K562 (cell line): ENCODE measurements at regions not wholly inside any gene's neighbourhood (a gene's known extent, or its start where the extent isn't known, plus 50 kb on each side); places are given as distances from the start of the nearest gene placed in this dataset.

Experiments
- ATAC-seq: fragments of 200-7000 bp; cut with Tn5 transposase; 3 replicates; pipeline ENCODE4 v1.9.1; 2020; ENCODE audit warnings: moderate library complexity
- BruUV-seq: library from RNA; stranded (reverse); fragments of 400-500 nt; replicated peaks from 2 replicates; lab custom pipeline; 2021; lab: Mats Ljungman, UMichigan
- CTCF ChIA-PET: fragments of 300-600 bp; formaldehyde crosslinking; extraction: SDS; loops from one replicate; lab custom pipeline; 2021; ENCODE audit warnings: low intra/inter-chr PET ratio; lab: Yijun Ruan, JAX
- POLR2A ChIA-PET: fragments of 300-600, 350-650 bp; sonication (Branson Sonifier 250); formaldehyde crosslinking; extraction: SDS; loops from one replicate; lab custom pipeline; 2021; ENCODE audit warnings: antibody characterized with exemption, inconsistent platforms; lab: Yijun Ruan, JAX
- DNase-seq, 4 experiments: peaks; one replicate each; pipeline versions ENCODE4 v3.0.0 to v3.0.0-alpha.2; 2011 to 2018; ENCODE audit warnings: low spot score in 3 of 4, mixed read lengths in 3 of 4; ENCODE audit errors: extremely low read depth in 1 of 4
- FAIRE-seq: peaks from 2 replicates; lab custom pipeline; 2011; peaks lifted over from hg19 to GRCh38; lab: Jason Lieb, UNC
- H2AFZ ChIP-seq: 2 replicates; pipeline ENCODE4 v1.6.0; 2011; ENCODE audit warnings: low read depth, low read length, control low read depth, inconsistent platforms
- H3K27ac ChIP-seq: fragments of 200-600 bp; 3 replicates; pipeline ENCODE4 v1.8.0; 2011; ENCODE audit warnings: low read depth, mild to moderate bottlenecking, control low read depth, inconsistent platforms, low read length, moderate library complexity, mixed read lengths; ENCODE audit errors: extremely low read depth
- H3K27me3 ChIP-seq, 2 experiments: fragments of 300-600 bp in 1 of 2; 2 replicates in 1 of 2; 3 replicates in 1 of 2; pipeline versions ENCODE4 v1.6.0 to v1.8.0; 2011; ENCODE audit warnings: inconsistent platforms in 2 of 2, low read length in 2 of 2, mild to moderate bottlenecking in 1 of 2, mixed read lengths in 1 of 2, moderate library complexity in 1 of 2; ENCODE audit not compliant: control insufficient read depth in 2 of 2, insufficient read depth in 2 of 2
- H3K36me3 ChIP-seq: fragments of 300-600 bp; 3 replicates; pipeline ENCODE4 v1.8.0; 2011; ENCODE audit warnings: mild to moderate bottlenecking, low read length, inconsistent platforms; ENCODE audit not compliant: control insufficient read depth, insufficient read depth
- H3K4me1 ChIP-seq, 2 experiments: fragments of 200-600 bp in 1 of 2; replicated peaks in 1 of 2; 2 replicates in 1 of 2; 3 replicates in 1 of 2; pipeline versions ENCODE4 v1.5.1 to v1.8.0; 2011; ENCODE audit warnings: inconsistent platforms in 2 of 2, low read length in 2 of 2, mild to moderate bottlenecking in 1 of 2, mixed read lengths in 1 of 2, moderate library complexity in 1 of 2; ENCODE audit not compliant: control insufficient read depth in 2 of 2, insufficient read depth in 2 of 2
- H3K4me2 ChIP-seq: 2 replicates; pipeline ENCODE4 v1.6.1; 2011; ENCODE audit warnings: low read length, control low read depth, inconsistent platforms, mixed read lengths; ENCODE audit not compliant: insufficient read depth
- H3K4me3 ChIP-seq: fragments of 200-600 bp; sonication (generic), shearing (Covaris generic); 2 replicates; pipeline ENCODE4 v1.5.1; 2016; ENCODE audit warnings: control low read depth, inconsistent platforms
- H3K79me2 ChIP-seq: fragments of 200-600 bp; 3 replicates; pipeline ENCODE4 v1.8.0; 2011; ENCODE audit warnings: low read length, inconsistent platforms; ENCODE audit not compliant: control insufficient read depth, insufficient read depth
- H3K9ac ChIP-seq, 2 experiments: 2 replicates each; pipeline versions ENCODE4 v1.6.0 to v1.6.1; 2011; ENCODE audit warnings: low read depth in 2 of 2, low read length in 2 of 2, control low read depth in 1 of 2, inconsistent platforms in 1 of 2, mild to moderate bottlenecking in 1 of 2, mixed read lengths in 1 of 2; ENCODE audit not compliant: insufficient read depth in 1 of 2
- H3K9me1 ChIP-seq: one replicate; pipeline ENCODE4 v1.6.0; 2011; ENCODE audit warnings: inconsistent platforms, mild to moderate bottlenecking, low read length, moderate library complexity; ENCODE audit not compliant: control insufficient read depth, insufficient read depth
- H3K9me3 ChIP-seq: replicated peaks from 2 replicates; pipeline ENCODE4 v1.5.1; 2011; ENCODE audit warnings: low read depth, low read length, inconsistent platforms; ENCODE audit not compliant: control insufficient read depth, insufficient read depth
- H4K20me1 ChIP-seq: replicated peaks from 2 replicates; pipeline ENCODE4 v1.6.1; 2011; ENCODE audit warnings: low read length, inconsistent platforms, mixed read lengths; ENCODE audit not compliant: control insufficient read depth, insufficient read depth
- CBFA2T2 ChIP-seq: fragments of 450-650 bp; conservative IDR thresholded peaks from 2 replicates; pipeline ENCODE4 v1.6.1; 2017; ENCODE audit warnings: mild to moderate bottlenecking
- TAF7 ChIP-seq: fragments of 450-650 bp; IDR thresholded peaks from 2 replicates; pipeline ENCODE4 v1.6.1; 2016; ENCODE audit warnings: missing genetic modification characterization, missing compliant biosample characterization
- ZNF609 ChIP-seq: sonication (generic); formaldehyde crosslinking; IDR thresholded peaks from 2 replicates; pipeline ENCODE4 v1.8.1; 2023; ENCODE audit warnings: missing genetic modification reagents, mild to moderate bottlenecking, borderline replicate concordance
- WGBS: fragments of 100-300 bp; shearing (Covaris generic); methylation state at CpG from one replicate; pipeline ENCODE4 v1.1.6; 2016; ENCODE audit warnings: low coverage, mixed read lengths; ENCODE audit not compliant: insufficient coverage; ENCODE audit errors: missing lambda C conversion rate; 5-methylcytosine and 5-hydroxymethylcytosine counted together
- in situ Hi-C: fragments of 300-500 bp; cut with MboI; formaldehyde crosslinking; loops from 4 replicates; pipeline ENCODE4 v1.15.0; 2018; ENCODE audit warnings: inconsistent platforms, mixed read lengths
- intact Hi-C: fragments of 100-400 bp; cut with micrococcal nuclease; formaldehyde crosslinking; loops from 2 replicates; pipeline ENCODE4 v1.14.2; 2022

- in situ Hi-C loops = no loop called here
Measured at GRCh38 chr10:124316326-124316725, 102.4 kb downstream of the OAT start.

More at GRCh38 chr10:124316326-124316725, 102.4 kb downstream of the OAT start:
- no peaks in the 10 kb centered on the region for H3K36me3 ChIP-seq
- H3K4me3 ChIP-seq = no peak overlapping the region
- H3K79me2 ChIP-seq = no peaks in the 10 kb centered on the region
- ChIA-PET CTCF (no interaction called here), POLR2A (no interaction called here)
- no peak overlapping the region for H3K27ac ChIP-seq
- H3K4me2 ChIP-seq = no peak overlapping the region
- intact Hi-C loops = no loop called here
- WGBS = 0% methylated on average over 4 of the region's 4 CpGs
- H3K27me3 ChIP-seq = peaks cover 0 to under 1% of the 10 kb centered on the region in 2 experiments; a peak in 1 of 5 replicates
- TF ChIP-seq CBFA2T2 (no peak), TAF7 (tag) (no peak), ZNF609 (CRISPR knock-in tag) (no peak)
- no peaks in the 10 kb centered on the region; a peak in 1 of 5 replicates for H3K4me1 ChIP-seq
- H3K9me3 ChIP-seq = no peaks in the 10 kb centered on the region
- ATAC-seq (no peak), DNase-seq (no peak), FAIRE-seq (no peak)
- no peak overlapping the region for H2AFZ ChIP-seq
- no peak overlapping the region for H3K9ac ChIP-seq
- H4K20me1 ChIP-seq = no peaks in the 10 kb centered on the region
- H3K9me1 ChIP-seq = no peaks in the 10 kb centered on the region
- no TSS peak for BruUV-seq
